Prostate gland (tissue), 2 donors: ENCODE measurements at regions not wholly inside any gene's neighbourhood (a gene's known extent, or its start where the extent isn't known, plus 50 kb on each side); places are given as distances from the start of the nearest gene placed in this dataset.

ENCODE experiments used
- CTCF ChIP-seq, 4 experiments: fragments of 200-600 bp in 2 of 4; fragments of 450-650 bp in 2 of 4; sonication (generic) in 2 of 4; IDR thresholded peaks; 1 replicate in 3 of 4; 2 replicates in 1 of 4; pipeline ENCODE4 v1.5.1; 2016 to 2019; ENCODE audit warnings: antibody characterized with exemption in 4 of 4, mild to moderate bottlenecking in 2 of 4, moderate library complexity in 2 of 4
- POLR2A ChIP-seq: fragments of 450-650 bp; IDR thresholded peaks from one replicate; pipeline ENCODE4 v1.6.1; 2016; ENCODE audit warnings: antibody characterized with exemption, mild to moderate bottlenecking

DNA sequence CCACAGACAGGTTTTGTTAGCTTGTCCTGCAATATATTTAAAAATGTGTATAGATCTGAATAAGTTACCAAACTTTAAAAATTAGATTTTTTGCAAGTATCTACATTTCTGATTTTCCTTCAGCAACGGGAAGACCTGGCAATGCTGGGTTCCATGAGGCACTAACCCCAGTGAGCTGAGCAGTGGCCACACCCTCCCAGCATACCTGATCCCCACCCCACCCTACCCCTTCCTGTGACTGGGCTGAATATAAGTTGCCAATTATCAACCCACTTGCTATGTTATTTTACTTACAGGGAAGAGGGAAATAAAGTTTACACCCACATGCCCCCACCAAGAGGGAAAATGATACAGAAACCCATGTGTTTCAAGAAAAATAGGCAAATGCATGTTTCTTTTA is 70.3 kb upstream of the RALGAPA2 start:
- TF ChIP-seq CTCF (IDR thresholded peaks at IDR 0.05), result no peak
- no peak for TF ChIP-seq POLR2A
